ENCODE measurements at regions not wholly inside any gene's neighbourhood (a gene's known extent, or its start where the extent isn't known, plus 50 kb on each side); places are given as distances from the start of the nearest gene placed in this dataset.

GRCh38 chr10:120799849-120800248 lies 51.3 kb upstream of the WDR11 start:
- H3K4me3 Mint-ChIP-seq = no peak overlapping the region
- Histone ChIP-seq H3K27me3 (ENCODE audit: control insufficient read depth in 2 of 2, insufficient read depth in 2 of 2, low read length in 2 of 2) (no peaks in the 10 kb centered on the region), H3K4me1 (ENCODE audit: control insufficient read depth in 1 of 2, insufficient read depth in 2 of 2, low read length in 2 of 2) (peaks cover 18 to 22% of the 10 kb centered on the region in 2 donors), H3K27ac (ENCODE audit: low read depth in 1 of 2, low read length in 2 of 2) (no peak overlapping the region), H2AFZ (ENCODE audit: insufficient read depth, low read depth, low read length, poor library complexity, severe bottlenecking) (peak overlapping the region; percentile 22), H4K20me1 (ENCODE audit: insufficient read depth, low read length) (no peaks in the 10 kb centered on the region), H3K79me2 (ENCODE audit: insufficient read depth, low read length) (no peaks in the 10 kb centered on the region), H3K9me3 (replicated peaks in 1 of 2; ENCODE audit: control insufficient read depth in 1 of 2, insufficient read depth in 1 of 2, low read length in 2 of 2) (no peaks in the 10 kb centered on the region), H3K9ac (ENCODE audit: insufficient read depth, low read length, poor library complexity, severe bottlenecking) (no peak overlapping the region), H3K4me3 (replicated peaks in 1 of 3; ENCODE audit: low read depth in 2 of 3, low read length in 3 of 3) (no peak overlapping the region), H3K36me3 (replicated peaks in 1 of 2; ENCODE audit: control insufficient read depth in 1 of 2, insufficient read depth in 2 of 2, low read length in 2 of 2) (no peaks in the 10 kb centered on the region), H3K4me2 (replicated peaks; ENCODE audit: extremely low read depth, low read length, poor library complexity, severe bottlenecking) (no peak overlapping the region)
- H3K4me1 Mint-ChIP-seq = peaks cover 23% of the 10 kb centered on the region
- DNase-seq = peak in 1 of 3 donors; percentile 12
- TF ChIP-seq CTCF (IDR thresholded peaks at IDR 0.05) = no peak
- H3K36me3 Mint-ChIP-seq = peaks cover 0 to 4% of the 10 kb centered on the region in 2 donors
- H3K27ac Mint-ChIP-seq = peak overlapping the region in 1 of 7 donors; percentile 2
- intact Hi-C loops (cut with micrococcal nuclease) = no loop called here
- WGBS (ENCODE audit: insufficient coverage) = no CpG with 5 or more reads among the region's 2 CpGs
- peaks cover 0 to 6% (median 3%) of the 10 kb centered on the region in 7 donors for H3K9me3 Mint-ChIP-seq
- H3K27me3 Mint-ChIP-seq (ENCODE audit: low read depth in 3 of 3) = peaks cover under 1 to 2% (median 1%) of the 10 kb centered on the region in 3 donors

GRCh38 chr10:120800528-120801323 lies 50.4 kb upstream of the WDR11 start:
- DNase-seq = no peak
- H2AFZ ChIP-seq (ENCODE audit: insufficient read depth, low read depth, low read length, poor library complexity, severe bottlenecking) = no peak overlapping the region
- WGBS (ENCODE audit: insufficient coverage) = 100% methylated on average over 1 of the region's 3 CpGs
- H3K27me3 ChIP-seq (ENCODE audit: control insufficient read depth in 2 of 2, insufficient read depth in 2 of 2, low read length in 2 of 2) = no peaks in the 10 kb centered on the region
- intact Hi-C loops (cut with micrococcal nuclease) = no loop called here
- H3K4me2 ChIP-seq (replicated peaks; ENCODE audit: extremely low read depth, low read length, poor library complexity, severe bottlenecking) = no peak overlapping the region
- Mint-ChIP-seq H3K4me1 (peaks cover 23% of the 10 kb centered on the region), H3K27me3 (ENCODE audit: low read depth in 3 of 3) (peaks cover 0 to 2% (median 1%) of the 10 kb centered on the region in 3 donors), H3K36me3 (peaks cover 0 to 4% of the 10 kb centered on the region in 2 donors), H3K27ac (no peak overlapping the region), H3K4me3 (no peak overlapping the region), H3K9me3 (peaks cover 0 to 6% (median 3%) of the 10 kb centered on the region in 7 donors)
- no peaks in the 10 kb centered on the region for H3K9me3 ChIP-seq (replicated peaks in 1 of 2; ENCODE audit: control insufficient read depth in 1 of 2, insufficient read depth in 1 of 2, low read length in 2 of 2)
- no peaks in the 10 kb centered on the region for H4K20me1 ChIP-seq (ENCODE audit: insufficient read depth, low read length)
- peaks cover 18 to 22% of the 10 kb centered on the region in 2 donors for H3K4me1 ChIP-seq (ENCODE audit: control insufficient read depth in 1 of 2, insufficient read depth in 2 of 2, low read length in 2 of 2)
- no peak overlapping the region for H3K9ac ChIP-seq (ENCODE audit: insufficient read depth, low read length, poor library complexity, severe bottlenecking)
- H3K36me3 ChIP-seq (replicated peaks in 1 of 2; ENCODE audit: control insufficient read depth in 1 of 2, insufficient read depth in 2 of 2, low read length in 2 of 2) = no peaks in the 10 kb centered on the region
- no peak overlapping the region for H3K4me3 ChIP-seq (replicated peaks in 1 of 3; ENCODE audit: low read depth in 2 of 3, low read length in 3 of 3)
- H3K79me2 ChIP-seq (ENCODE audit: insufficient read depth, low read length) = no peaks in the 10 kb centered on the region
- TF ChIP-seq CTCF (IDR thresholded peaks at IDR 0.05) = no peak
- no peak overlapping the region for H3K27ac ChIP-seq (ENCODE audit: low read depth in 1 of 2, low read length in 2 of 2)

All from CD14-positive monocyte (primary cell).